AG04449 (cell line): ENCODE measurements at regions not wholly inside any gene's neighbourhood (a gene's known extent, or its start where the extent isn't known, plus 50 kb on each side); places are given as distances from the start of the nearest gene placed in this dataset.

Experiments used
- CTCF ChIA-PET: fragments of 350-600 bp; formaldehyde crosslinking; extraction: SDS; loops from one replicate; lab custom pipeline; 2021; ENCODE audit warnings: antibody characterized with exemption; lab: Yijun Ruan, JAX
- POLR2A ChIA-PET: fragments of 400-600, 350-600 bp; formaldehyde crosslinking; extraction: SDS; loops from one replicate; lab custom pipeline; 2020; ENCODE audit warnings: antibody characterized with exemption, inconsistent platforms; lab: Yijun Ruan, JAX
- DNase-seq: peaks from one replicate; pipeline ENCODE4 v3.0.0-alpha.2; 2010; ENCODE audit warnings: low read depth, low spot score
- H3K4me3 ChIP-seq: 2 replicates; pipeline ENCODE4 v1.5.1; 2011; ENCODE audit warnings: low read depth, mild to moderate bottlenecking, control low read depth, low read length
- TF ChIP-seq, protein P1 (sequence below): IDR thresholded peaks from one replicate; pipeline ENCODE4 v1.5.1; 2011; ENCODE audit warnings: mild to moderate bottlenecking, moderate library complexity, low read length, control low read depth, inconsistent platforms; ENCODE audit not compliant: insufficient read depth; ENCODE audit errors: missing control alignments

GRCh38 chr13:33761740-33762139 lies 56.2 kb upstream of the RFC3 start:
- ChIA-PET POLR2A (interaction anchor here (0.6 kb wide), 1 partner anchor 70 kb away, joined by 3 read pairs; no protein-coding TSS in a partner anchor), CTCF (interaction anchor here (0.6 to 1.2 kb wide), 5 partner anchors 9 to 1404 kb away, joined by 3 to 4 read pairs (median 4); no protein-coding TSS in a partner anchor)
- TF ChIP-seq, protein P1, sequence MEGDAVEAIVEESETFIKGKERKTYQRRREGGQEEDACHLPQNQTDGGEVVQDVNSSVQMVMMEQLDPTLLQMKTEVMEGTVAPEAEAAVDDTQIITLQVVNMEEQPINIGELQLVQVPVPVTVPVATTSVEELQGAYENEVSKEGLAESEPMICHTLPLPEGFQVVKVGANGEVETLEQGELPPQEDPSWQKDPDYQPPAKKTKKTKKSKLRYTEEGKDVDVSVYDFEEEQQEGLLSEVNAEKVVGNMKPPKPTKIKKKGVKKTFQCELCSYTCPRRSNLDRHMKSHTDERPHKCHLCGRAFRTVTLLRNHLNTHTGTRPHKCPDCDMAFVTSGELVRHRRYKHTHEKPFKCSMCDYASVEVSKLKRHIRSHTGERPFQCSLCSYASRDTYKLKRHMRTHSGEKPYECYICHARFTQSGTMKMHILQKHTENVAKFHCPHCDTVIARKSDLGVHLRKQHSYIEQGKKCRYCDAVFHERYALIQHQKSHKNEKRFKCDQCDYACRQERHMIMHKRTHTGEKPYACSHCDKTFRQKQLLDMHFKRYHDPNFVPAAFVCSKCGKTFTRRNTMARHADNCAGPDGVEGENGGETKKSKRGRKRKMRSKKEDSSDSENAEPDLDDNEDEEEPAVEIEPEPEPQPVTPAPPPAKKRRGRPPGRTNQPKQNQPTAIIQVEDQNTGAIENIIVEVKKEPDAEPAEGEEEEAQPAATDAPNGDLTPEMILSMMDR, result no peak
- H3K4me3 ChIP-seq, result no peak overlapping the region
- no peak for DNase-seq

DNA sequence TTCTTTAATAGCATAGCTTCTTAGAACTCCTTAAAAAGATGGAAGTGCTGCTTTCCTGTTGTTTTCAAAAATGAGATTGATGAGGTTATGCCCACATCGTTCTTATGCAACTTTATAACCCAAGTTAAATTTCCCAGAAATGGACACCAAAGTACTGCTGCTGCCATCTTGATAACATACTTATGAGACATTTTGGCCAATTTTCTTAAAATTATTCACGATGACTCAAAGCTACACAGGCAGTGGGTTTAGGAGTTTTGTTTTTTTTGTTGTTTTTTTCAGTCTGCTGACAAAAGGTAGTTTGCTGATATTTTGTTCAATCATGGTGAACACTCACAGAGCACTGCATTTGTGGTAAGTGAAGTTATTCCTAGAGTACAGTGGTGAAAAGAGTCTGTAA lies 54.9 kb upstream of the RFC3 start:
- TF ChIP-seq, protein P1, result no peak
- no peak for DNase-seq
- ChIA-PET POLR2A (no interaction called here), CTCF (no interaction called here)
- no peak overlapping the region for H3K4me3 ChIP-seq

GRCh38 chr13:33764716-33765115 lies 53.2 kb upstream of the RFC3 start:
- DNase-seq, result no peak
- POLR2A ChIA-PET, result no interaction called here
- no peak overlapping the region for H3K4me3 ChIP-seq
- CTCF ChIA-PET, result no interaction called here
- TF ChIP-seq, protein P1, result no peak

- CTCF ChIA-PET, result no interaction called here
- DNase-seq, result no peak
- TF ChIP-seq, protein P1, result no peak
- H3K4me3 ChIP-seq, result no peak overlapping the region
- POLR2A ChIA-PET, result no interaction called here
Measured at GRCh38 chr13:33766329-33767123, 51.4 kb upstream of the RFC3 start.

DNA sequence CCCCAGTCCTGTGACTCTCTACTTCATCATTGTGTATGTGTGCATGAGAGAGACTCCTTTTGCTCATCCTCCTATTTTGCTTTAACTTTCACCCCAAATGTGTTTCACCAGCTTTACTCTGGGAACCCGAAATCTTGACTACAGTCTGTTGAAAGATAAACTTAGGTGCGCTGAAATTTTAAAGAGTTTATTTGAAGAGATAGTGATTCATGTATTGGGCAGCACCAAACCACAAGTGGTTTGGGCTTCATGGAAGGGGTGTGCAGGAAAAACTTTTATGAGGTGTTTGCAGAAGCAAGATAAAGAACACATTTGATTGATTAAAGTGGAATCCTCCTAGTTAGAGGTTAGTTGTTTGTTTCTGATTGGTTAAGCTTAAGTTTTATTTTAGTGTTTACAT lies 50.8 kb upstream of the RFC3 start:
- ChIA-PET POLR2A (no interaction called here), CTCF (no interaction called here)
- TF ChIP-seq, protein P1, result no peak
- no peak overlapping the region for H3K4me3 ChIP-seq
- no peak for DNase-seq
